MCF 10A (cell line): ENCODE measurements at regions not wholly inside any gene's neighbourhood (a gene's known extent, or its start where the extent isn't known, plus 50 kb on each side); places are given as distances from the start of the nearest gene placed in this dataset.

ENCODE experiments used
- BruUV-seq: library from RNA; stranded (reverse); fragments of 400-500 nt; replicated peaks from 2 replicates; lab custom pipeline; 2021; lab: Mats Ljungman, UMichigan
- CTCF ChIA-PET: fragments of 300-600 bp; sonication (Branson Sonifier 250); formaldehyde crosslinking; extraction: SDS; loops from one replicate; lab custom pipeline; 2021; ENCODE audit warnings: antibody characterized with exemption, inconsistent platforms; lab: Yijun Ruan, JAX
- POLR2A ChIA-PET: fragments of 300-600, 350-650 bp; sonication (Branson Sonifier 250); formaldehyde crosslinking; extraction: SDS; loops from one replicate; lab custom pipeline; 2020; ENCODE audit warnings: antibody characterized with exemption, inconsistent platforms; lab: Yijun Ruan, JAX
- DNase-seq: peaks from one replicate; pipeline ENCODE4 v3.0.0-alpha.2; 2018; ENCODE audit not compliant: unreplicated experiment
- H3K27ac Mint-ChIP-seq: one replicate; pipeline ENCODE4 v1.8.0; 2022; ENCODE audit warnings: mild to moderate bottlenecking, low read depth, mixed read lengths; ENCODE audit not compliant: unreplicated experiment
- H3K27me3 Mint-ChIP-seq: one replicate; pipeline ENCODE4 v1.8.0; 2022; ENCODE audit warnings: mixed read lengths; ENCODE audit not compliant: insufficient read depth, unreplicated experiment
- H3K36me3 Mint-ChIP-seq: one replicate; pipeline ENCODE4 v1.8.0; 2022; ENCODE audit warnings: mild to moderate bottlenecking, moderate library complexity, mixed read lengths; ENCODE audit not compliant: insufficient read depth, unreplicated experiment
- H3K4me1 Mint-ChIP-seq: one replicate; pipeline ENCODE4 v1.8.0; 2022; ENCODE audit warnings: mixed read lengths; ENCODE audit not compliant: insufficient read depth, unreplicated experiment
- H3K4me3 Mint-ChIP-seq: one replicate; pipeline ENCODE4 v1.8.0; 2022; ENCODE audit warnings: mild to moderate bottlenecking, moderate library complexity, mixed read lengths; ENCODE audit not compliant: unreplicated experiment
- H3K9me3 Mint-ChIP-seq: one replicate; pipeline ENCODE4 v1.8.0; 2022; ENCODE audit warnings: mixed read lengths; ENCODE audit not compliant: unreplicated experiment
- intact Hi-C: fragments of 100-400 bp; cut with micrococcal nuclease; formaldehyde crosslinking; loops from 2 replicates; pipeline ENCODE4 v1.14.1; 2022
- TF ChIP-seq, protein P1 (sequence below): fragments of 200-600 bp; IDR thresholded peaks from one replicate; pipeline ENCODE4 v1.8.0; 2022; ENCODE audit warnings: antibody characterized with exemption, mild to moderate bottlenecking; ENCODE audit not compliant: unreplicated experiment

DNA sequence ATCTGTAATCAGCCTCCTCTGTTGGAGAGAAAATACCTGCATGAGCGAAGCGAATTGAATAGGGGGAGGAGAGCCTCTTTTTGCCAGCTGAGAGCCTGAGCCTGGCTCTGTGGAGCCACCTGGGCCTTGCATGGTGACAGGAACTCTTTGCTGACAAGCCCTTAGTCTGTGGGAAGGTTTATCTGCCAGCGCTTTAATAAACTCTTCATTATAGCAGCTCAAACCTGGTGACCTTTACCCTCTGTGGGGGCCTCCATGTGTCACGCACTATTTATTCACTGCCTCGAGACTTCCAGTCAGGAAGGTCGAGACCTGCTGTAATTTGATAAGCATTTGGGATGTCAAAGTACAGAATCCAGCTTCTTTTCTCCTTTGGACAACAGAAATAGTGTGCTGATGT is 282.6 kb downstream of the CBLN1 start:
- Mint-ChIP-seq H3K36me3 (peaks cover 5% of the 10 kb centered on the region), H3K9me3 (no peaks in the 10 kb centered on the region), H3K4me3 (no peak overlapping the region), H3K27me3 (peaks cover 30% of the 10 kb centered on the region), H3K4me1 (no peaks in the 10 kb centered on the region), H3K27ac (no peak overlapping the region)
- DNase-seq = no peak
- POLR2A ChIA-PET = no interaction called here
- no TSS peak for BruUV-seq
- intact Hi-C loops = no loop called here
- TF ChIP-seq, protein P1, sequence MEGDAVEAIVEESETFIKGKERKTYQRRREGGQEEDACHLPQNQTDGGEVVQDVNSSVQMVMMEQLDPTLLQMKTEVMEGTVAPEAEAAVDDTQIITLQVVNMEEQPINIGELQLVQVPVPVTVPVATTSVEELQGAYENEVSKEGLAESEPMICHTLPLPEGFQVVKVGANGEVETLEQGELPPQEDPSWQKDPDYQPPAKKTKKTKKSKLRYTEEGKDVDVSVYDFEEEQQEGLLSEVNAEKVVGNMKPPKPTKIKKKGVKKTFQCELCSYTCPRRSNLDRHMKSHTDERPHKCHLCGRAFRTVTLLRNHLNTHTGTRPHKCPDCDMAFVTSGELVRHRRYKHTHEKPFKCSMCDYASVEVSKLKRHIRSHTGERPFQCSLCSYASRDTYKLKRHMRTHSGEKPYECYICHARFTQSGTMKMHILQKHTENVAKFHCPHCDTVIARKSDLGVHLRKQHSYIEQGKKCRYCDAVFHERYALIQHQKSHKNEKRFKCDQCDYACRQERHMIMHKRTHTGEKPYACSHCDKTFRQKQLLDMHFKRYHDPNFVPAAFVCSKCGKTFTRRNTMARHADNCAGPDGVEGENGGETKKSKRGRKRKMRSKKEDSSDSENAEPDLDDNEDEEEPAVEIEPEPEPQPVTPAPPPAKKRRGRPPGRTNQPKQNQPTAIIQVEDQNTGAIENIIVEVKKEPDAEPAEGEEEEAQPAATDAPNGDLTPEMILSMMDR = no peak
- CTCF ChIA-PET = interaction anchor here (0.6 to 1.3 kb wide), 5 partner anchors 21 to 144 kb away, joined by 3 to 4 read pairs (median 3); no protein-coding TSS in a partner anchor

DNA sequence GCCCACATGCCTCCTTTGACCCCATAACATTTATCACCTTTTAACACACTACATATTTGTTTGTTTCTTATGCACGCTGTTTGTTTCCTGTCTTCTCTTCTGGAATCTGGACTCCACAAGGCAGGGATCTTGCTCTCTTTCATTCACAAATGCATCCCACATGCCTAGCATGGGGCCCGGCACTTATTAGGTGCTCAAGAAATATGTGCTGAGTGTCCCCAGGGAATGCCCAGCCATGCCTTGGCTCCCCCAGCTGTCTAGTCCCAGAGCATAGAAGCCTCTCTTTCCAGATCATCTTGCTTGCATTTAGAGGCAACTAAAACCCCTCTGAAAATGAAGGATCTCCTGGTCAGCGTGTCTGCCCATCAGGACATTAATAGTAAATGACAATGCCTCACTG is 283.7 kb downstream of the CBLN1 start:
- TF ChIP-seq, protein P1 = no peak
- no TSS peak for BruUV-seq
- no peak for DNase-seq
- H3K4me1 Mint-ChIP-seq = no peaks in the 10 kb centered on the region
- intact Hi-C loops = no loop called here
- peaks cover 30% of the 10 kb centered on the region for H3K27me3 Mint-ChIP-seq
- H3K36me3 Mint-ChIP-seq = peaks cover 5% of the 10 kb centered on the region
- H3K4me3 Mint-ChIP-seq = no peak overlapping the region
- H3K27ac Mint-ChIP-seq = no peak overlapping the region
- no peaks in the 10 kb centered on the region for H3K9me3 Mint-ChIP-seq
- ChIA-PET CTCF (interaction anchor here (0.5 to 1.0 kb wide), 2 partner anchors 210 to 353 kb away, joined by 3 read pairs; no protein-coding TSS in a partner anchor), POLR2A (no interaction called here)

DNA sequence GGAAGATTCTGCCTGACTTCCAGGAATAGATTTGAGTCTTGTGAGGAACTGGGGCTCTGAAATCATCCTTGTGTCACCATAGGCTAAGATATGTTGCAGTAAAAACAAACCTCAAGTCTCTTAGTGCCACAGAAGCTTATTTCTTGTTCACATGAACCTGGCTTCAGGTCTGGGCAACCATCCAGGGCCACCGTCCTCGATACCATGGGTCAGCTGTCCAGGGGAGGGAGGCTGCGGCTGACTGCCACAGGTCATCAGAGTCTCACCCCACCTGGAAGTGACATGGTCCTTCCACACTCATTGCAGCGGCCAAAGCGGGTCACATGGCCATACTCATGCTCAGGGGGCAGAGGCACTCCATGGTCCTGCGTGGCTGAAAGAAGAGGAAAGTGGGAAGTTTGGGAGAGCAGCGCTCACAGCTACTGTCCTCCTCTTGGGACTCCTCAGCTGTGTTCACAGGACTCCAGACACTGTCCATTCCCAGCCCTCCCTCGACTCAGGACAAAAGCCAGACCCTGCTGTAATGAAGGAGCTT is 284.5 kb downstream of the CBLN1 start:
- Mint-ChIP-seq H3K27ac (no peak overlapping the region), H3K9me3 (no peaks in the 10 kb centered on the region), H3K36me3 (peaks cover 5% of the 10 kb centered on the region), H3K27me3 (peaks cover 30% of the 10 kb centered on the region), H3K4me1 (no peaks in the 10 kb centered on the region), H3K4me3 (no peak overlapping the region)
- ChIA-PET CTCF (no interaction called here), POLR2A (no interaction called here)
- intact Hi-C loops = no loop called here
- TF ChIP-seq, protein P1 = no peak
- DNase-seq = no peak
- no TSS peak for BruUV-seq

DNA sequence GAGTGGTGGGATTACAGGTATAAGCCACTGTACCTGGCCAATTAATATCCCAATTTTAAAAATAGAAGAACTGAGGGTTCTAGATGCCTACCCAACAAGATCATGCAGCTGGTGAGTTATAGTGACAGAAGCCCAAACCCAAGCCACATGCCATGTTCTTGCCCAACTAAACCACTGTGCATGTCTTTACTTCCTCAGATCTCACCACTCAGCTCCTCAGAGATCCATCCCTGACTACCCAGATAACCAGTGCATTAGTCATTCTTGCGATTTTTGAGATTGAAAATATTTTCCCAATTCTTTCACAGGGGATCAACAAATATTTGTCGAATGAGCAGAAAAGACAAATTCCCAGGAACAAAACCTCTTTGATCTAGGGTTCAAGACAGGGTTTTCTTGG is 303.1 kb downstream of the CBLN1 start:
- intact Hi-C loops = no loop called here
- Mint-ChIP-seq H3K4me3 (no peak overlapping the region), H3K27ac (no peak overlapping the region), H3K4me1 (no peaks in the 10 kb centered on the region), H3K36me3 (no peaks in the 10 kb centered on the region), H3K9me3 (no peaks in the 10 kb centered on the region), H3K27me3 (peaks cover 8% of the 10 kb centered on the region)
- POLR2A ChIA-PET = no interaction called here
- CTCF ChIA-PET = interaction anchor here (0.8 kb wide), 1 partner anchor 21 kb away, joined by 3 read pairs; no protein-coding TSS in a partner anchor
- no peak for DNase-seq
- BruUV-seq = no TSS peak
- TF ChIP-seq, protein P1 = no peak
